GM23248 (cell line): ENCODE measurements at regions not wholly inside any gene's neighbourhood (a gene's known extent, or its start where the extent isn't known, plus 50 kb on each side); places are given as distances from the start of the nearest gene placed in this dataset.

Experiments used
- DNase-seq: peaks from one replicate; pipeline ENCODE4 v3.0.0-alpha.2; 2015
- H2AFZ ChIP-seq: fragments of 200-600 bp; sonication (generic); 2 replicates; pipeline ENCODE4 v1.6.1; 2016; ENCODE audit warnings: antibody characterized with exemption
- H3F3A ChIP-seq: fragments of 200-600 bp; sonication (generic); 2 replicates; pipeline ENCODE4 v1.6.1; 2016; ENCODE audit warnings: mild to moderate bottlenecking, antibody characterized with exemption, mixed run types; ENCODE audit not compliant: insufficient read depth
- H3K27ac ChIP-seq: fragments of 200-600 bp; sonication (generic); 2 replicates; pipeline ENCODE4 v1.5.1; 2016; ENCODE audit warnings: mild to moderate bottlenecking
- H3K27me3 ChIP-seq: fragments of 200-600 bp; sonication (generic); replicated peaks from 2 replicates; pipeline ENCODE4 v1.6.1; 2016; ENCODE audit warnings: mild to moderate bottlenecking; ENCODE audit not compliant: insufficient read depth
- H3K36me3 ChIP-seq: fragments of 200-600 bp; sonication (generic); 2 replicates; pipeline ENCODE4 v1.6.1; 2016; ENCODE audit warnings: low read depth, mild to moderate bottlenecking
- H3K4me1 ChIP-seq: fragments of 200-600 bp; sonication (generic); 2 replicates; pipeline ENCODE4 v1.6.1; 2016; ENCODE audit warnings: mild to moderate bottlenecking; ENCODE audit not compliant: insufficient read depth
- H3K4me2 ChIP-seq: fragments of 200-600 bp; sonication (generic); one replicate; pipeline ENCODE4 v1.6.1; 2016; ENCODE audit warnings: mild to moderate bottlenecking; ENCODE audit not compliant: unreplicated experiment
- H3K4me3 ChIP-seq: fragments of 200-600 bp; sonication (generic); 2 replicates; pipeline ENCODE4 v1.5.1; 2016; ENCODE audit warnings: mild to moderate bottlenecking
- H3K79me2 ChIP-seq: fragments of 200-600 bp; sonication (generic); 2 replicates; pipeline ENCODE4 v1.6.1; 2016; ENCODE audit warnings: mild to moderate bottlenecking; ENCODE audit not compliant: insufficient read depth
- H3K9ac ChIP-seq: fragments of 200-600 bp; sonication (generic); 2 replicates; pipeline ENCODE4 v1.6.1; 2016; ENCODE audit warnings: mild to moderate bottlenecking
- H3K9me2 ChIP-seq: fragments of 200-600 bp; sonication (generic); 2 replicates; pipeline ENCODE4 v1.6.1; 2016; ENCODE audit warnings: mixed run types, mild to moderate bottlenecking, moderate library complexity; ENCODE audit not compliant: insufficient read depth
- H3K9me3 ChIP-seq: fragments of 200-600 bp; sonication (generic); one replicate; pipeline ENCODE4 v1.6.1; 2017; ENCODE audit warnings: low read depth
- H4K20me1 ChIP-seq: fragments of 200-600 bp; sonication (generic); 2 replicates; pipeline ENCODE4 v1.6.0; 2016; ENCODE audit not compliant: insufficient read depth
- EZH2 ChIP-seq: fragments of 200-600 bp; sonication (generic); IDR thresholded peaks from 2 replicates; pipeline ENCODE4 v1.6.1; 2018; ENCODE audit warnings: antibody characterized with exemption, mild to moderate bottlenecking; ENCODE audit not compliant: insufficient read depth, poor library complexity, severe bottlenecking
- EZH2phosphoT487 ChIP-seq: fragments of 200-600 bp; sonication (generic); IDR thresholded peaks from 2 replicates; pipeline ENCODE4 v1.6.1; 2018; ENCODE audit warnings: antibody characterized with exemption, moderate library complexity, mild to moderate bottlenecking, low read depth; ENCODE audit not compliant: insufficient read depth
- WGBS, 2 experiments: methylation state at CpG; one replicate each; pipeline ENCODE4 v1.1.6; 2015 to 2017; ENCODE audit warnings: low lambda C conversion rate in 2 of 2, low coverage in 1 of 2; ENCODE audit errors: missing lambda C conversion rate in 2 of 2; 5-methylcytosine and 5-hydroxymethylcytosine counted together
- in situ Hi-C: fragments of 300-500 bp; cut with MboI; formaldehyde crosslinking; loops from 2 replicates; pipeline ENCODE4 v1.15.0; 2020

DNA sequence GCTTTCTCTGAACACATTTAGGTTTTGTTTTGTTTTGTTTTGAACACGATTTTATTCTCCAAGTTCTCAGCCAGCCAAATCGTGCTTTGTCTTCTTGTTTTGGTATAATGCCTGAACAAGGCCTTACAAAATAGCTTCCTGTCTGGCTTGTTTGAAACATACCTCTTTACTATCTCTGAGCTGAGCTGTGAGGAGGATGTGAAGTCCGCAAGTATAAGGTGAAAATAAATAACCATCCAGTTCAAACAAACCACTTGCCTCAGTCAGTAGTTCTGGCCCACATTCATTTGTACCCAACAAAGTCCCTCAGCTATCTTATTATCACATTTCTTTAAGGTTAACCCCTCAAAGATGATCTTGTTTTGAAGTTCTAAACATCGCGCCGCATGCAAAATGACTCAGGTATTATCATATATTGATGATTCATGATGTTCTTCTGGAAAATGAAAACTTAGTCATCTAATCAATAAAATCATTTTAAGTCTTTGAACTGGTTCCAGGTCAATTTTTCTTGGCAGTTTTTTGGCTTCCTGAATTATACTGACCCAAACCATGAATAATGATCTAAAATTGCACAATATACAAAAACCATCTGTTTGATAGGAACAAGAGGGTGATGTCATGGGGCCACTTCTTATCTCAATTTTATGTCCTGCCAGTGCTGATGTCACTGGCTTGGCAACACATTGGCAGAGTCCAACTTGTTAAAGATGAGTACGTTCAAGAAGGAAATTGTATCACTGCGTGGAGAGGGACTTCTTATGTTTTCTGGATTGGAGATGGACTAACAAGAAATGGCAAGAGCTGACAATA is 694.3 kb downstream of the KCNJ2 start:
- no peaks in the 10 kb centered on the region for H4K20me1 ChIP-seq
- no peaks in the 10 kb centered on the region for H3K79me2 ChIP-seq
- H3K4me1 ChIP-seq: no peaks in the 10 kb centered on the region
- in situ Hi-C loops: no loop called here
- TF ChIP-seq EZH2phosphoT487: no peak
- no peak for TF ChIP-seq EZH2
- no peaks in the 10 kb centered on the region; the same call in 1 of the 2 replicates for H3K9me2 ChIP-seq
- no peaks in the 10 kb centered on the region for H3K27me3 ChIP-seq
- H3K9me3 ChIP-seq: no peaks in the 10 kb centered on the region
- no peak overlapping the region for H2AFZ ChIP-seq
- no peak overlapping the region for H3K27ac ChIP-seq
- no peaks in the 10 kb centered on the region for H3K36me3 ChIP-seq
- no peak overlapping the region for H3K4me3 ChIP-seq
- no peak overlapping the region for H3K4me2 ChIP-seq
- H3K9ac ChIP-seq: no peak overlapping the region
- DNase-seq: peak; percentile 6
- 59 to 60% methylated on average over 8 of the region's 8 CpGs for WGBS, 2 experiments
- no peaks in the 10 kb centered on the region for H3F3A ChIP-seq

DNA sequence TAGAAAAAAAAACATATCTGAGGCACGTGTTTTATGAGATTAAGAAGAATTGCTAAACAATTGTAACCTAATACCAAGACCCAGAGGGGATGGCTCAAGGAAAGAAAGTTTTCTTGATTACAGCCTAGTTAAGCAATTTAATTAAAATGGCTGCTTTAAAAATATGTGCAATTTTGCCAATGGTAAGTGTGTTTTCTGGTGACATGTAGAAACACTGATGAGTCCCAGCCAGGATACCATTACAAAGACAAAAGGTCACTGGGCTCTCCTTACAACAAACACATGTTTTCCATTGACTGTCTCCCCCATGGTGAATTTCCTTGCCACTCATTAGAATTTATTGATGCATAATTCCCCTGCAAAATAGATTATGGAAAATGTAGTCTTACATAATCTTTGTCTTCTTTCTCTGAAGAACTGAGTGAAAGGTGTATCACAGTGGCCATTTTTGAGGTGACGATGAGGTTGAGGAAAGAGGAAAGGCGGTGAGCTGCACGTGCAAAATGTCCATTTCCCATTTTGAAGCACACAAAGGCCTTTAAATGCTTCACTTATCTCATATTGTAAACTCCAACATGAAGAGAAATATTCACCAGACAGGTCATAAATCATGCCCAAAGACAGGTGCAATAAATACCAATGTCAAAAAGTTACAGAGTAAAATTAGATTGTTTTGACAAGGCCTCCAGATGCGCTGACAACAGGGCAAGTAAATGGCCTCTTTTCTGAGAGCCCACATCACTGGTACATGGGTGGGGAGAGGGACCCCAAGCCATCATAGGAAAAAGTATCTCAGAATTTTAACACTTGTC is 696.9 kb downstream of the KCNJ2 start:
- Histone ChIP-seq H3K9me3 (no peaks in the 10 kb centered on the region), H3K79me2 (no peaks in the 10 kb centered on the region), H3K27me3 (no peaks in the 10 kb centered on the region), H3F3A (no peaks in the 10 kb centered on the region), H3K4me3 (no peak overlapping the region), H3K4me2 (no peak overlapping the region), H3K36me3 (no peaks in the 10 kb centered on the region), H3K9me2 (no peaks in the 10 kb centered on the region; the same call in none of the 2 replicates), H3K9ac (no peak overlapping the region), H3K4me1 (no peaks in the 10 kb centered on the region), H4K20me1 (no peaks in the 10 kb centered on the region), H3K27ac (no peak overlapping the region), H2AFZ (no peak overlapping the region)
- TF ChIP-seq EZH2phosphoT487: no peak
- 57 to 62% methylated on average over 5 of the region's 5 CpGs for WGBS, 2 experiments
- DNase-seq: no peak
- in situ Hi-C loops: no loop called here

DNA sequence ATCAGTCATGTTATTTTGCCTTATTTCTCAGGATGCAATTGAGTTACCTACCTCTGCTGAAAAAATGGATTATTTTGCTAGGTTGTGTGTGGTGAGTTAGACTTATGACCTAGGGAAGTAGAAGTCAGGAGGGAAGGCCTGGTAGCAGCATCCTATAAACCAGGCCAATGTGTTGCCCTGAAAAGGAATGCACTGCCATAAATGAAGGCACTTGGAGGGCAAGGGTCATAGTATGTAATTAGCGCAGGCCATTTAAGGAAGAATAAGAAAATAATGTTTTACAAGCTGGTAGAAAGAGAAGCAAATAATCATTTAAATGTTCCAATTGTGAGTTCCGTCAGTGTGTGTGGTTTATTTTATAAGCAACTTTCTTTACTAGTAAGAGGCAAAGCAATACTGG is 698.8 kb downstream of the KCNJ2 start:
- H3K27ac ChIP-seq: no peak overlapping the region
- TF ChIP-seq EZH2phosphoT487 (no peak), EZH2 (no peak)
- no peak overlapping the region for H3K4me2 ChIP-seq
- no peaks in the 10 kb centered on the region for H3K9me3 ChIP-seq
- H3K27me3 ChIP-seq: no peaks in the 10 kb centered on the region
- no peaks in the 10 kb centered on the region; the same call in 1 of the 2 replicates for H3K9me2 ChIP-seq
- H3K4me1 ChIP-seq: no peaks in the 10 kb centered on the region
- H4K20me1 ChIP-seq: no peaks in the 10 kb centered on the region
- no peak overlapping the region for H2AFZ ChIP-seq
- 74 to 80% methylated on average over 2 of the region's 2 CpGs for WGBS, 2 experiments
- H3K36me3 ChIP-seq: no peaks in the 10 kb centered on the region
- H3K9ac ChIP-seq: no peak overlapping the region
- no peaks in the 10 kb centered on the region for H3F3A ChIP-seq
- H3K4me3 ChIP-seq: no peak overlapping the region
- DNase-seq: no peak
- in situ Hi-C loops: no loop called here
- no peaks in the 10 kb centered on the region for H3K79me2 ChIP-seq

DNA sequence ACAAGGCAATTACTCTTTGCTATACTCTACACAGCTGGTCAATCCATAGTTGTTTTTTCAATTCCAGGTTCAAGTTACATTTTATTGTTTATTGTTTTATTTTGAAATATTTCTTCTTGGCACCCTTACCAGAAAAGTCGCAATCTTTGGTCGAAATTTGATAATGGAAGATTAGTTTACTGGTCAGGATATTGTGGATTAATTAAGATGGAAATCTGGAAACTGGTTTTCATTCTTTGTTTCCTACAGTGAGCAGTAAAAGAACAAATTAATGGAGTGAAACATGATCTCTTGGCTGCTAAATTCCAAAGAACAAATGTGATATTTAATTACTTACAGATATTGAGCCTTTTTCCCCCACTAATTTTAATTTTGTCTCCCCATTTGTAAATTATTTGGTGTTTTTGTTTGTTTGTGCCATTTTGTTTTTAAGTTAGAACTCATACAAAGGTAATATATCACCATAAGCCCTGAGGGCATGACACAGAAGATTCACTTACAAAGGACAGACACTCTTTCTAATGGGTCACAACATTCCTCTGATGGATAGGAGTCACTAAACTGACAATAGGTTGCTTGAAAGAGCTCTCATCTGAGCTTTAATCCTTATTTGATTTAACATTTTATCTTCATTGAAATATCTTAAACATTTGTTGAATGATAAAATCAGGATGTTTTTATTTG is 700.2 kb downstream of the KCNJ2 start:
- Histone ChIP-seq H4K20me1 (no peaks in the 10 kb centered on the region), H3K27me3 (no peaks in the 10 kb centered on the region), H3K27ac (no peak overlapping the region), H3K79me2 (no peaks in the 10 kb centered on the region), H3K9me2 (no peaks in the 10 kb centered on the region; the same call in 1 of the 2 replicates), H3K4me1 (no peaks in the 10 kb centered on the region), H3K36me3 (no peaks in the 10 kb centered on the region), H3K9me3 (no peaks in the 10 kb centered on the region), H2AFZ (no peak overlapping the region), H3K4me3 (no peak overlapping the region), H3K9ac (no peak overlapping the region), H3F3A (no peaks in the 10 kb centered on the region), H3K4me2 (no peak overlapping the region)
- no peak for DNase-seq
- WGBS, 2 experiments: 29 to 39% methylated on average over 2 of the region's 2 CpGs
- TF ChIP-seq EZH2: no peak
- no peak for TF ChIP-seq EZH2phosphoT487
- in situ Hi-C loops: no loop called here
